GM19438 (cell line): ENCODE measurements at regions not wholly inside any gene's neighbourhood (a gene's known extent, or its start where the extent isn't known, plus 50 kb on each side); places are given as distances from the start of the nearest gene placed in this dataset.

Source experiments
- ATAC-seq: cut with Tn5 transposase; IDR thresholded peaks from one replicate; pipeline ENCODE4 v1.9.1; 2021; ENCODE audit warnings: low read depth; ENCODE audit not compliant: unreplicated experiment

- no peak for ATAC-seq
Measured at GRCh38 chr18:73487966-73488365, 620.2 kb upstream of the NETO1 start.

DNA sequence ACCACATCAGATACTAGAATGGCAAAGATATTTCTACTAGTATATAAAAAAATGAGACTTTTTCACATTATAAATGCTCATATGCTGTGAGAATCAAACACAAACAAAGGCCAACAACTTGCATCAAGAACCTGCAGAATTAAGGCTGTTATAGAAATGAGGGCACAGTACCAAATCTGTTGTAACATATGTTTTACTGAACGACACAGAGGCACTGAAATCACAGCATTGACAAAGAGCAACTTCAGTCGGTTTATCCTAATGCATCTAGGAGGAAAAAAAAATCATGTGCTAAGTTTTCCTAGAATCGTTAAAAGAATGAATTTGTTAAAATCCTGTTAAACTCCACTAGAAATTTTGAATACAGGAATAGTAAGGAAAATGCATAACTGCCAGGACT, 617.4 kb upstream of the NETO1 start:
- no peak for ATAC-seq

GRCh38 chr18:73482901-73483300, 615.1 kb upstream of the NETO1 start:
- no peak for ATAC-seq

- ATAC-seq, result no peak
Measured at GRCh38 chr18:73479477-73479876, 611.7 kb upstream of the NETO1 start.

DNA sequence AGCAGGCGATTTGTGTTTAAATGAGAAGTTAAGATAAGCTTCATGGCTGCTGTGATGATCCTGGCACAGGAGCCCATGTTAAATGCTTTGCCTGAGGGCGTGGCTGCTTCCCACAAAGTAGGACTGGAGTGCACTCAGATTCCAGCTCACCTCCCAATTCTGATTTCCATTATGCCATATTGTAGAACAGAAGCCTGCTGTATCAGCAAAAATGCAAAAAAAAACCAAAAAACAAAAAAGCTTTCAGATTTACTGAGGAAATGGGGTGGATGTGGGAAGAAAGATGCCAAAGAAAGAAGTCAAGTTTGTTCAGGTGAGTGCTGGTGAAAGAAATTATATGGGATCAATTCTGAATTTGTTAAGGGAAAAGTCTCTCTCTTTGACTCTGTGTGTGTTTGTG, 610.4 kb upstream of the NETO1 start:
- ATAC-seq, result no peak

GRCh38 chr18:73476031-73476430, 608.2 kb upstream of the NETO1 start:
- ATAC-seq, result no peak

DNA sequence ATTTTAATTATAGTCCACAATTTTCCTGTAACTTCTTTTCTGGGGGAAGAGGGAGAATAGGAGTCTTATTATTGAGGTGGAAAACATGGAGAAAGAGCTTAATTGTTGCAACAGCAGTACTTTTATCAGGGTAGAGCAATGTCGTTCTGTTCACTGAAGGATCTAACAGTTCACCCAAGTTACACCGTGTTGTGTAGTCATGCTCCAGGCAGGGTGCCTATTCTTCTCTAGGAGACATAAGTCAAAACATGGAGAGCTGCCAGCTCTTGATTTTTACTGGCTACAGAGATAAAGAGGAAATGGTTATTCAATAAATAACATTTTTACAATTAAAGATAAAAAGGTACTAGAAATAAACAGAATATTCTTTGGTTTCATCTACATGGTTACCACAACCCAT, 594.3 kb upstream of the NETO1 start:
- no peak for ATAC-seq

GRCh38 chr18:73461780-73462059, 593.9 kb upstream of the NETO1 start:
- no peak for ATAC-seq

DNA sequence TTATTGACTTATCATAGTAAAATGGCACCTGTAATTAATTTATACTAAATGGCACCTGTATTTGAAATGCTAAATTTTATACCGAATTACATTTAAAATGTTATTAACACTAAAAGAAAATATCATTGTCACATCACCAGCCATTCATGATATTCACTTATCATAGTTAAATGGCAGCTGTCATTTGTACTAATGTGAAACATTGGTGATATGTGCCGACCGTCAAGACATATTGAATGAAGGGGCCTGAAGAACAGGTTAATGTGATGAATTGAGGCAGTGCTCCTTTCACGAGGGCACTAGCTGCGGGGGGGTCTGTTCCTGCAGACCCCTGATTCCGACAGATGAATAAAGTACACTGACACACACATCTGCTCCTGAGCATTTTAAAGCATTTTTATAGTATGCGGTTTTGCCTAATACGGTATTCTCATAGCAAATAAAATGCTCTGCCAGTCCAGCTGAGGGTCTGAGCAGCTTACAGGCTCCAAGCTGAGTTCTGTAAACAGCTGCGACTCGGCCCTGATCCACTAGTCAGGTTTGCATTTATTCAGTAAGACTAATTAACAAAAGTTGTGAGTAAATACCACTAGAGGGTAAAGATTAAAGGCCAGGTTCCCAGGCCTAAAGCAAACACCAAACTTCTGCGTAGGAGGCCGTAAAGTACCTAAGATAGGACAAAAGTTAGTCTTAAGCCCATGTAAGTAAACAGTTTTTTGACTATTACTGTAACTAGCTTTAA, 593.4 kb upstream of the NETO1 start:
- ATAC-seq, result no peak

DNA sequence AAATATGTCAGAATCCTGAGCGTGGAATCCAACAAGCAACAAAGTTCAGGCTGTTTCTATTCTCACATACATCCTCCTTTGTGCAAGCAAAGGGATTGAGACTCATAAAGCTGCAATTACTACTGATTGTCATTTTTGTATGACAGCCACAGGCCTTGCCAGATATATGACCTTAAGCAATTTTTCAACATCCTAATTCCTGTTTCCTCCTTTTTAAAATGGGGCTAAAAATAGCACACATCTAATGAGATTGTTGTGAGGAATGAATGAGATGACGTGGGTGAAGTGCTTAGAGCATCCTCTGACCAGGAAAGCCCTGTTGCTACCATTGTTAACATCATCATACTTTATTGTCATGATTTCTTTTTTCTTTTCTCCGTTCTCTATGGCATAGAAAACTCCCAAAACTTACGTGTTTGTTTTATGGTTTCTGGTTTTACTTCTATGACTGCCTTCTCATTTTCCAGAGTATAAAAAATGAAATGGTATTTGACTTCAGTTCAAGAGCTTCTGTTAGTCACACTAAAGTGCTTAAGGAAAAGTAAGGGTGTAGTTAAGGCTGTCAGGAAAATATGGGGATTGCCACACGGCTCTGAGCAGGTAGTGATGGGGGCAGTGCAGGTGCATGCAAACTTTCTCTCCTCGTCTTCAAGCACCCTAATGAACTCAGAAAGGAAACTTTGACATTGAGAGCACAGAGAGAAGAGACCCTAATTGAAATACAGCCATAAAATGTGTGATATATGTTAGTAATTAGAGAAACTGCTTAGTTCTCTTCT, 590.6 kb upstream of the NETO1 start:
- no peak for ATAC-seq

DNA sequence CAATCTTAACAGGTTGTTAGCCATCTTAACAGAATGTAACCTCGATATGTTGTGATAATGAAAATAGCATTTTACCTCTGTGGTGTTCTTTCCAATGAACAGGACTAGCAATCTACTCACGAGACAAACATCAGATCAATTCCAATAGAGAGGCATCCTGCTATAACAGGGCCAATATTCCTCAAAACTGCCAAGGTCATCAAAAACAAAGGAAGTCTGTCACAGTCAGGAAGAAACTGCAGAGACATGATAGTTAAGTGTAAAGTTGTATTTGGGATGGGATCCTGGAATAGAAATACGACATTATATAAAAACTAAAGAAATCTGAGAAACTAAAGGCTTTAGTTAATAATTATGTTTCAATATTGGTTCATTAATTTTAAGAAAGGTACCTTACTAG, 588.9 kb upstream of the NETO1 start:
- no peak for ATAC-seq

- ATAC-seq, result no peak
Measured at GRCh38 chr18:73452866-73453265, 585.1 kb upstream of the NETO1 start.

GRCh38 chr18:73446502-73446901, 578.7 kb upstream of the NETO1 start:
- no peak for ATAC-seq

DNA sequence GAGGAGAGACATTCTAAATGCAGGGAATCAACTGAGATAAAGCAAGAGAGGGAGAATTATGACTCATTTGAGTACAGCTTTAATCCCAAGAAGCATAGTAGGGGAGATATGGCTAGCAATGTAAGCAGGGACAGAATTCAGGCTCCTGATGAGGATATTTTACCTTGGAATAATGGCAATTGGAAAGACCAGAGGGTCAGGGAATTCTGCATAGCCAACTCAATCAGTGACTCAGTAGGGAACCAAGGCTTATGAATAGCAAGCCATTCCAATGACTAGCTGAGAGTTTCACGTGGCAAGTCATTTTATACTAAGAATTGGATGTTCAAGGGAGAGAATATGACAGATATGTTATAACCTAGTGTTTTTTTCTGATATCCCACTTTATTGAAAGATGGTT, 563.8 kb upstream of the NETO1 start:
- no peak for ATAC-seq

DNA sequence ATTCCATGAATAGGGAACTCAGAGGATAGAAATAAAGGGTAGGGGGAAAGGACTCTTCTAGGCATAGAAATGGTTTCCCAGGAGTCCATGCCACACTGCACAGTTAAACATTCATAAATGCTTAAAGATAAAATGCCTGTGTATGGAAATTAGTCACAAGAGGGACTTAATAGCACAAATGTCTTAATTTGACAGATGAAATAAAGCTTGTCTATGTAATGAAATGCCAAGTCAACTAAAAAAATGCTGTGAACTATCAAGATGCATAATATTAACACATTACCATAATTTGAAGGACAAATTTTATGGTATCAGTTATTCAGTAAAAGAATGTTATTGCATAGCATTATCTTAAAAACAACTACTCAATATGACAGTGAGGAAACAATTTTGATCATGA, 553.2 kb upstream of the NETO1 start:
- ATAC-seq, result no peak

- ATAC-seq, result no peak
Measured at GRCh38 chr18:73419531-73419930, 551.7 kb upstream of the NETO1 start.

DNA sequence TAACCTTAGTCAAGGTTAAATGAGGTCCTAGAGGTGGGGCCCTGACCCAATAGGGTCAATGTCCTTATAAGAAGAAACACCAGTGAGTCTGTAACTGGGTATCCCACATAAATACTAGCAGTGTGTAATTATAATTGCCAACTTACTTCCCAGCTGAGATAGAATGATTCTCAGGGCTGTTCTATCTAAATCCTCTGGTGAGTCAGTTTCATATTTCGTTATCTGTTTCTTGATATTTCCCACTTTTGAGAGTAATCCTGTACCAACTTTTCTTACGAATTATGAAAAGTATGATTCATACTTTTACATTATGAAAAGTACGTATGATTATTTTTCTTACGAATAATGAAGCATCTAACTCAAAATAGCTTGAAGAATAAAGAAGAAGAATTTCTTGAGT, 546.8 kb upstream of the NETO1 start:
- no peak for ATAC-seq

GRCh38 chr18:73414069-73414468, 546.3 kb upstream of the NETO1 start:
- no peak for ATAC-seq

GRCh38 chr18:73409242-73409641, 541.5 kb upstream of the NETO1 start:
- ATAC-seq, result no peak

- ATAC-seq, result no peak
Measured at GRCh38 chr18:73408469-73408868, 540.7 kb upstream of the NETO1 start.

DNA sequence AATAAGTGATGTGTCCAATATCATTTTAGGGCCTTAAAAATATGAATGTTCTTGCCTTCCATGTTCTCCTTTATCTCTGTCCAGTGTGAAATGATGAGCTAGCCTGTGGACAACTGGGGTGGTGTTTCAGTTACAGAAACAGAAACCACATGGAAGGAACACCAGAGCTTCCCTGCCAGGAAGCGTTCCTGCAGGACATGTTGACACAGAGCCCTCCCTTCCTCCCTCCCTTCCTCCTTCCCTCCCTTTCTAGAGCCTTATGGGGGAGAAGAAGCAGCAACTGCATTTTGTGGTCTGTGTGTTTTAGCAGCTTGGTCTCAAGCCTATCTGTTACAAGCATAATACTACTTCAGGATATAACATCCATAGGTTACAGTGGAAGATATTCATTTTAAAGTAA, 539.7 kb upstream of the NETO1 start:
- ATAC-seq, result no peak

DNA sequence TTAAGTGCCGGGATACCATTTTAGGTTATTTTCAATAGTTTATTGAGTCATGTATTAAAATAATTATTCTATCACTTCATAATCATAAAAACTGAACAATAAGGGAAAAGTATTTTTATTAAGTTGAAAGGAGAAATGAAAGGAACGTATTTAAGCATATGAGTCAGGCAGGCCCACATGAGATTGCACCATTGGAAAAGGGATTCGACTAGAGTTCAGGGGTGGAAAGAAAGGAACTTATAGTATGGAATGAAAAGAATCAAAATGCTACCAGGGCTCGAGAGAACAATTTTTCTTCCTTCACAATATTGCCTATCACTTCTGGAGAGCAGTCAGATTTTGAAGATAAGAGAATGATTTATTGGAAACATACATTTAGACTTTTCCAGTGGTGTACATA, 516.5 kb upstream of the NETO1 start:
- ATAC-seq, result no peak

DNA sequence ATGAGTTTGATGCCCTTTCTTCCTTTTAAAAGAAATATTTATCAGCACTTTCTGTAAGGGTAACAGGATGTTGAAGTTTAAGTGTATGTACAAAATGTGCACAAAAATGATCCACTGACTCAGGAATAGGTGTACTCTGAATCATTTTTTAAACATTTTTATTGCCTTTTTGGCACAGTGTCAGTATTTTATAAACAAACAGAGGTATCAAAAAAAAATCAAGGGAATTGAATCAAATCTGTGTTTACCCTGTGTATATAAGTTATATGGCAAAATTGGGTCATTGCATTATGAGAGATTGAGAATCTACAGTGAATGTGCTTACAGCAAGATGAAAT, 513.9 kb upstream of the NETO1 start:
- no peak for ATAC-seq
